ENCODE measurements at regions not wholly inside any gene's neighbourhood (a gene's known extent, or its start where the extent isn't known, plus 50 kb on each side); places are given as distances from the start of the nearest gene placed in this dataset.

DNA sequence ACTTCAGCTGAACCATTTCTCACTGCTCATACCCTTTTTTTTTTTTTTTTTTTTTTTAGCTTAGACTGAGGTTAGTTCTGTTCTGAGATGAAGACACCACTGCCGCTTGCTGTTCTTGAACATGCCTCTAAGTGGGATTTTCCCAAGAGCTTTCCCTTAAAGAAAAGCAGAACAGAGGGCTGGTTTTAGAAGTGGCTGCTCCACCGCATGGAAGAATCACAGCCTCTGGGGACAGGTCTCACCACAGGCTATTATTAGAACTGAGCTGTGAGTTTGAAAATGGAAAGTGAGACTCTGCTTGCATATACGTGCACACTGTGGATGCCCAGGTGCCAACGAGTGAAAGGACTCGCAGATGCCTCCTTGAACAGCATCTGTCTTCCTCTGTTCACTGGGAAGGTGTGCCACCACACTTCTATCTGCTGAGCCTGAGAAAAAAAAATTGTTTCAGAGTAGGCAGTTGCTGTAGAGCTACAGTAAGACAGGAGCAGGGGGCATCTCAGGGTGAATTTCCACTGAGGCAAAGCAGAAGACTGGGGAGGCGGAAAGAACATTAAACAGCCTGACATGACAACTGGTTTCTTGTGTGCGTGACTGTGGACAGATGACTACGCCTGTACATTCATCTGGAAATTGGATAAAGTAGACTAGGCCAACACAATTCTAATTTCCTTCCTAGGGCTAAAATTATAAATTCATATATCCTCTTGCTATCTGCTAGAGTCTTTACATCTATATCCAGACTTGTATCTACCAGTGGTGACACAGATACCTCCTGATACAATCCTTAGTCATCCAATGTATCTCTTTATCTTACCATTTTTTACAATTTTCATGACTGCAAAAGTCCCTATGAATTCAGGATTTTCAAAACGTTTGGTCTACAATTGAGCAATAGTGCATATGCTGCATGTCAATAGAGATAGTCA, 1045.7 kb upstream of the CELF4 start (continued):
- TF ChIP-seq SRF (IDR thresholded peaks at IDR 0.05; ENCODE audit: low read depth in 2 of 2, low read length in 2 of 2) (0 out of 4 replicates have a peak, but pooled peaks of 1 of the 2 experiments have one; percentile 29), ZNF207 (IDR thresholded peaks at IDR 0.05; ENCODE audit: borderline replicate concordance) (no peak), EZH2 (IDR thresholded peaks at IDR 0.05; ENCODE audit: borderline replicate concordance, control insufficient read depth, low read depth, low read length) (0 out of 2 replicates have a peak, but pooled peaks have one; percentile 31), RELA (IDR thresholded peaks at IDR 0.05; ENCODE audit: borderline replicate concordance, partially characterized antibody) (peak; percentile 5), ZNF24 (IDR thresholded peaks at IDR 0.05) (no peak), GABPA (IDR thresholded peaks at IDR 0.05; ENCODE audit: low read depth) (peak; percentile 49), IKZF2 (IDR thresholded peaks at IDR 0.05) (peak; percentile 97 to 98), MTA2 (IDR thresholded peaks at IDR 0.05; ENCODE audit: low read depth) (peak; percentile 78)

GRCh38 chr18:38606841-38607240, 1041.2 kb upstream of the CELF4 start:
- no peaks in the 10 kb centered on the region for H3K79me2 ChIP-seq (ENCODE audit: control insufficient read depth, insufficient read depth, low read length)
- peaks cover 3% of the 10 kb centered on the region; the same call in 2 of the 3 replicates for H3K9me3 ChIP-seq (replicated peaks; ENCODE audit: control insufficient read depth, insufficient read depth, low read length)
- H3K4me3 ChIP-seq, result no peak overlapping the region
- ChIA-PET SMC1A (ENCODE audit: uncharacterized antibody, unreplicated experiment) (no interaction called here), POLR2A (no interaction called here), CTCF (no interaction called here), RAD21 (ENCODE audit: unreplicated experiment) (no interaction called here)
- no TSS peak for BruUV-seq (replicated peaks)
- DNase-seq (ENCODE audit: low read depth, low spot score) (peak; percentile 30), FAIRE-seq (no peak), ATAC-seq (no peak)
- no peak overlapping the region; the same call in 1 of the 2 replicates for H2AFZ ChIP-seq (ENCODE audit: control insufficient read depth, low read depth, low read length)
- no peaks in the 10 kb centered on the region for H3K27me3 ChIP-seq (replicated peaks in 1 of 2; ENCODE audit: control insufficient read depth in 2 of 2, insufficient read depth in 2 of 2, low read length in 1 of 2)
- H3K4me2 ChIP-seq (ENCODE audit: control insufficient read depth, insufficient read depth), result peak overlapping the region; percentile 59
- intact Hi-C loops (cut with micrococcal nuclease; ENCODE audit: unreplicated experiment), result no loop called here
- WGBS (ENCODE audit: insufficient coverage, insufficient replicate concordance, low lambda C conversion rate, missing lambda C conversion rate), result 5% methylated on average over 2 of the region's 2 CpGs
- H4K20me1 ChIP-seq (ENCODE audit: control insufficient read depth, insufficient read depth), result no peaks in the 10 kb centered on the region
- no peak overlapping the region for H3K9ac ChIP-seq (ENCODE audit: control insufficient read depth, insufficient read depth, low read length)
- in situ Hi-C loops (cut with MboI), result no loop called here
- H3K36me3 ChIP-seq (ENCODE audit: control insufficient read depth in 2 of 2, insufficient read depth in 2 of 2, low read length in 1 of 2), result no peaks in the 10 kb centered on the region
- no peak overlapping the region for H3K27ac ChIP-seq (ENCODE audit: control insufficient read depth, insufficient read depth)
- H3K4me1 ChIP-seq (ENCODE audit: control insufficient read depth, insufficient read depth, low read length), result peaks cover 28% of the 10 kb centered on the region
- TF ChIP-seq SMAD5 (IDR thresholded peaks at IDR 0.05; ENCODE audit: low read depth), result no peak
- peak; percentile 72; the same call in 1 of the 2 replicates for TF ChIP-seq NFIC (IDR thresholded peaks at IDR 0.05; ENCODE audit: low read depth, low read length)
- TF ChIP-seq GABPA (IDR thresholded peaks at IDR 0.05; ENCODE audit: low read depth), result 0 out of 2 replicates have a peak, but pooled peaks have one; percentile 19
- peak; percentile 59 for TF ChIP-seq ATF2 (IDR thresholded peaks at IDR 0.05; ENCODE audit: low read length)
- TF ChIP-seq ESRRA (IDR thresholded peaks at IDR 0.05; ENCODE audit: low read length), result no peak
- no peak for TF ChIP-seq YY1 (IDR thresholded peaks at IDR 0.05; ENCODE audit: low read depth, low read length)
- peak; percentile 67; the same call in 1 of the 2 replicates for TF ChIP-seq FOXM1 (IDR thresholded peaks at IDR 0.05; ENCODE audit: low read depth, low read length)
- TF ChIP-seq RUNX3 (IDR thresholded peaks at IDR 0.05; ENCODE audit: low read length), result peak; percentile 50
- TF ChIP-seq, protein P1, sequence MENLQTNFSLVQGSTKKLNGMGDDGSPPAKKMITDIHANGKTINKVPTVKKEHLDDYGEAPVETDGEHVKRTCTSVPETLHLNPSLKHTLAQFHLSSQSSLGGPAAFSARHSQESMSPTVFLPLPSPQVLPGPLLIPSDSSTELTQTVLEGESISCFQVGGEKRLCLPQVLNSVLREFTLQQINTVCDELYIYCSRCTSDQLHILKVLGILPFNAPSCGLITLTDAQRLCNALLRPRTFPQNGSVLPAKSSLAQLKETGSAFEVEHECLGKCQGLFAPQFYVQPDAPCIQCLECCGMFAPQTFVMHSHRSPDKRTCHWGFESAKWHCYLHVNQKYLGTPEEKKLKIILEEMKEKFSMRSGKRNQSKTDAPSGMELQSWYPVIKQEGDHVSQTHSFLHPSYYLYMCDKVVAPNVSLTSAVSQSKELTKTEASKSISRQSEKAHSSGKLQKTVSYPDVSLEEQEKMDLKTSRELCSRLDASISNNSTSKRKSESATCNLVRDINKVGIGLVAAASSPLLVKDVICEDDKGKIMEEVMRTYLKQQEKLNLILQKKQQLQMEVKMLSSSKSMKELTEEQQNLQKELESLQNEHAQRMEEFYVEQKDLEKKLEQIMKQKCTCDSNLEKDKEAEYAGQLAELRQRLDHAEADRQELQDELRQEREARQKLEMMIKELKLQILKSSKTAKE (IDR thresholded peaks at IDR 0.05; ENCODE audit: low read depth, poor library complexity, severe bottlenecking), result no peak
- TF ChIP-seq BCL3 (IDR thresholded peaks at IDR 0.05; ENCODE audit: borderline replicate concordance, insufficient read depth, low read depth, low read length, poor library complexity, severe bottlenecking), result no peak
- TF ChIP-seq JUNB (IDR thresholded peaks at IDR 0.05), result peak; percentile 69

Measured in GM12878 (cell line).